CD4-positive, alpha-beta T cell treated with Interleukin-15 for 4 hours (primary cell): ENCODE measurements at regions not wholly inside any gene's neighbourhood (a gene's known extent, or its start where the extent isn't known, plus 50 kb on each side); places are given as distances from the start of the nearest gene placed in this dataset.

Experiments
- DNase-seq: peaks from one replicate; pipeline ENCODE4 v3.0.0-alpha.2; 2020; ENCODE audit warnings: low spot score

GRCh38 chr2:208545403-208546042 lies 138.9 kb downstream of the PTH2R start:
- DNase-seq, result no peak

- DNase-seq, result no peak
Measured at GRCh38 chr2:208546107-208546506, 139.5 kb downstream of the PTH2R start.

- no peak for DNase-seq
Measured at GRCh38 chr2:208546860-208547650, 140.5 kb downstream of the PTH2R start.

GRCh38 chr2:208548700-208549099 lies 142.1 kb downstream of the PTH2R start:
- no peak for DNase-seq

GRCh38 chr2:208549546-208550158 lies 143.1 kb downstream of the PTH2R start:
- DNase-seq, result no peak

GRCh38 chr2:208552943-208553342 lies 146.4 kb downstream of the PTH2R start:
- DNase-seq, result no peak

GRCh38 chr2:208556983-208557484 lies 150.4 kb downstream of the PTH2R start:
- DNase-seq, result no peak

- no peak for DNase-seq
Measured at GRCh38 chr2:208565690-208566416, 159.3 kb downstream of the PTH2R start.

GRCh38 chr2:208568203-208568602 lies 161.6 kb downstream of the PTH2R start:
- DNase-seq, result no peak

GRCh38 chr2:208570066-208570465 lies 163.5 kb downstream of the PTH2R start:
- no peak for DNase-seq

GRCh38 chr2:208570851-208571763 lies 164.5 kb downstream of the PTH2R start:
- DNase-seq, result no peak

- no peak for DNase-seq
Measured at GRCh38 chr2:208571764-208572131, 165.2 kb downstream of the PTH2R start.

GRCh38 chr2:208573569-208573968 lies 167.0 kb downstream of the PTH2R start:
- no peak for DNase-seq

GRCh38 chr2:208579678-208580077 lies 173.1 kb downstream of the PTH2R start:
- DNase-seq, result no peak

- no peak for DNase-seq
Measured at GRCh38 chr2:208584378-208584985, 177.9 kb downstream of the PTH2R start.

GRCh38 chr2:208586516-208586915 lies 179.9 kb downstream of the PTH2R start:
- no peak for DNase-seq

GRCh38 chr2:208594642-208595385 lies 188.2 kb downstream of the PTH2R start:
- DNase-seq, result no peak

GRCh38 chr2:208595386-208596275 lies 189.0 kb downstream of the PTH2R start:
- DNase-seq, result no peak

GRCh38 chr2:208607694-208608093 lies 201.1 kb downstream of the PTH2R start:
- DNase-seq, result no peak
